GM04503 (cell line): ENCODE measurements at regions not wholly inside any gene's neighbourhood (a gene's known extent, or its start where the extent isn't known, plus 50 kb on each side); places are given as distances from the start of the nearest gene placed in this dataset.
A peak's percentile ranks its signal among the peaks of the same experiment; 100 is the strongest.
"Not testable (repeated sequence)": the region's sequence is repeated elsewhere in the genome, so short reads cannot be mapped to it uniquely, and the experiment has no call there.

Source experiments
- DNase-seq: peaks from one replicate; pipeline ENCODE4 v3.0.0-alpha.2; 2012; ENCODE audit warnings: low read depth

DNA sequence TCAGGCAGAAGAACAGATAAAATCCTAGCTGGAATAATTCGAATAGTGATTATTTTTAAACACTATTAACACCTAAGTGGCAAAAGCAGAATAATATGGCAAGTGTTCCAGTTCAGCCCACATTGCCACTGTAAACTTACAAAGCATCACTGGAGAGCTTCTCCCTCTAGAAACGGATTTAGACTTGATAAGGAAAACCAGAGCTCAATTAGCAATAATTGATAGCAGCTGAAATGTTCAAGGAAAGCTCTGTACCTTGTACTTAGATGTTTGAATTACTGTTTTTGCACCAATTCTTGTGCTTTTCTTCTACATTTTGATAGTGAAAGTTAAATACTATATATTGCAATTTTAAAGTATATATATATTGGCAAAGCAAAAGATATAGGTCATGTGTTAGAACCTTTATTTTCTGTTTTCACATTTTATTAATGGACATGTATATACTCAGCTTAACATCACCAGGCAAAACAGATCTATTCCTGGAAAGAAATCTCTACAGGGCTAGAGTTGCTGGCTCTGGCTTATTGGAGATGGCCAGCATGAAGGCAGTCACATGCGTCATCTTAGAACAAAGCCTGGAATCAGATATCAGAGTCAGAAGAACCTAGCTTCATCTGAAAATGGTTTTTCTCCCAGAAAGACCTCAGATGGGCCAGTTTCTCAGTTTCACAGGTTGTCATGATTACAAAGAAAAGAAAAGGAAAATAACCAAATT, 149.1 kb upstream of the CTAGE1 start:
- no peak for DNase-seq

DNA sequence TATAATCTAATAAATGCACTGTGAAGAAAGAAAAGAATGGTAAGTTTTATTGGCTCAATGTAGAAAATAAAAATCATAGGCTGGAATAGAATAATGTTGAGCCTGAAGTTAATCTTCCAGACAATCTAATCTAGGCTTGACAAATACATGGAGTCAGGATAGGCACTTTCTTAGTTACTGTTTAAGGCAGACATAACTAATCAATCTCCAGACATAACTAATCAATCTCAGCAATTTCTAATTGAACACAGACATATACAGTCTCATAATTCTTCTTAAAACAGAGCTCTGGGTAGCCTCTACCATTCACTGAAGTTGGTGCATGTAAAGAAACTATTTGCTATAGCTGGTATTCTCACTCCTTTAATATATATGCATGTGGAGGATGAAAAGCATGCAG, 150.1 kb upstream of the CTAGE1 start:
- no peak for DNase-seq

DNA sequence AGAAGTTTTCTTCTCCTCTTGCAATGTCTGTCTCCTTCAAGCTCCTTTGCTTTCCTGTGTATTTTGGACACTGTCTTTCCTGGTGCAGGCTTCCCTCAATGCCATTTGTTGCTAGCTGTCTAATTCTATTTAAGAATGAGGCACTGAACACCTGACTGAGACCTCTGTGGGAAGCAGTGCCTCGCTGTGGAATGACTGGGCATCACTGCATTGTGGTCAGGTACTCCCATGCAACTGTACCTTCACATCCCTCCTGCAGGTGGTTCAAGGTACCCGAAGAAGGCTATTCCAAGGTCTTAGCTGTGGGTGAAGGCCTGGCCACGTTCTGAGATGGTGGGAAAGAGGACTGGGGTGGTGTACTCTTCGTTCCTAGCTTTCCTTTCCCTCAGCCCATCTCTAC, 152.8 kb upstream of the CTAGE1 start:
- DNase-seq: no peak

DNA sequence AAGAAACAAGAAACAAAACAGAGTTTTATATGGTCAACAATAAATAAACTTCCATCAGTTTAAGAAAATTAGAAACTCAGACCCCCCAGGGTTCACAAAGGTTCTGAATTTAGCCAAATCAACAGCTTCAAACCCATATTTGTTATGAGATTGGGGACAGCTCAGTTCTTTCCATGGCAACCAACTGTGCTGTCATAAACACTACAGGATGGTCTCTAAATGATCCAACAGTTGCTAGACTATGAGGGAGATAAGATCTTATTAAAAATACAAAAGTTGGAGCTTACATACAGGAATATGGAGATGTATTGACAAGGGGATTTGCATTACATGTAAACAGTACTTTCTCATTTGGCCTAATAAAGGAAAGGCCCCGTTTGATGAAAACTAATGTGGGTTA, 154.6 kb upstream of the CTAGE1 start:
- DNase-seq: no peak

DNA sequence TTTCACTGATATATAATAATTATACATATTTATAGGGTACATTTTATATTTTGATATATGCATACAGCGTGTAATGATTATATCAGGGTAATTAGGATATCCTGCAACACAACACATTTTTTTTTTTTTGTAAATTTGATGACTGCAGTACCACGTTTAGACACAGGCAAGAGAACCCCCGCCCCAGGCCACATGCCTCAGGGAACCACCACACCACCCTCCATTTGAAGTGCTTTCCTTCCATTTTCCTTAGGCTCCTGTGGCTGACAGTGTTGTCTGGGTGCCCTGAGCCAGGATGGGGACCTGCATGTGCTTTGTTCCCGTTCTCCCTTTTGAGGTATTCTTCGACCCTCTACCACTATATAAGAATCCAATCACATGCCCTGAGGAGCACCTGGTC, 161.6 kb upstream of the CTAGE1 start:
- DNase-seq: no peak

GRCh38 chr18:22585333-22585732, 167.6 kb upstream of the CTAGE1 start:
- DNase-seq: no peak

- DNase-seq: no peak
Measured at GRCh38 chr18:22585821-22586220, 168.1 kb upstream of the CTAGE1 start.

GRCh38 chr18:22591222-22591621, 173.5 kb upstream of the CTAGE1 start:
- no peak for DNase-seq

DNA sequence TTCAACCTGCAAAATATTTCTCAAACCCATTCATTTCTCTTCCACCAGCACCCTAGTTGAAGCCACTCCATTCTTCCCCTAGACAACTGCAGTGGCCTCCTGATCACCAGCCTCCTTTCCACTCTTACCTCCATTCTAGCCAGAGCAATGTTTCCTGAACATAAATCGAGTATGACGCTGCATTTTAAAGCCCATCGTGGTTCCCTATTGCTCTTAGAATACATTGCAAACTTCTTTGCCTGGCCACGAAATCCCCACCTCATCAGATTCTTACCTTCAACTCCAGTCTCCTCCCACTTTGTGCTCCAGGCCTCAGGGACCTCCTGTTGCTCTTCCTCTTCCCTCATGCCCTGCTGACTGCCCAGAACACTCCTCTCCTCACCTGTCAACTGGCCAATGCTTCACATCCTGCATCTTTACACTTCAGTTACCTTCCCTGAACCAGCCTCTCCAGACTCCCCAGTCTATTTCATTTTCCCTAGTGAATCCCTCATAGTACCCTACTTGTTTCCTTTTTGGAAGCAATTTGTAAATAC, 176.5 kb upstream of the CTAGE1 start:
- DNase-seq: no peak

DNA sequence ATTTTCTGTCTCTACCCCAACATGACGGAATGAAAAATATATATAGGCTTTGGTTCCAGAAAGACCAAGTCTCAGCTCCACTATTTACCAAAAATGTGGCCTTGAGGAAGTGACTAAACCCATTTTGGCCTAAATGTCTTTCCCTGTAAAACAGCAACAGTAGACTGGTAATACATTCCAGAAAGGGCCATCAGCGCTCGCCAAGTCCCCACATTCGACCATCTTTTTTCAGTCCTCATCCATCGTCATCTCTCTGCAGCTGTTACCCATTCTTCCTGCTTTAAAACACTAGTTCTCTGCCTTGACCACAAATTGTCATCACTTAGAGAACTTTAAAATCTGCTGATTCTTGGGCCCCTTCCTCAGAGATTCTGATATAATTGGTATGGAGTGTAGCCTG, 183.8 kb upstream of the CTAGE1 start:
- DNase-seq: peak; percentile 13

- DNase-seq: not testable (repeated sequence)
Measured at GRCh38 chr18:22602456-22602855, 184.7 kb upstream of the CTAGE1 start.

DNA sequence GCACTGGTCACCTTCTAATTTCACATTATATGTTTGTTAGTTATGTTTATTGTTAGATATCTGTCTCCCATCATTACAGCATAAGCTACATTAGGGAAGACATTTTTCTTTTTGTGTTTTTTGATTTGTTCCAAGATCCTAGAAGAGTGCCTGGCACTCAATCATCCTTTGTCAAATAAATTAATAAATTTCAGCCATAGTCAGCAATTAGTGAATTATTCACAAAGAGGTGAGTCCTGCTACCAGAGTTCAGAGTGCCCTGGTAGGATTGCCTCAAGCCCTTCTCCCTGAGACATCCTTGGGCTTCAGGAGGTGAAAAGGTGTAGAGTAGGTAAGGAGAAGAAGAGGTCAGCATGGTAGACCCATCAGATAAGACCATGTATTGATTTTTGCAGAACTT, 186.2 kb upstream of the CTAGE1 start:
- no peak for DNase-seq

GRCh38 chr18:22604390-22604985, 186.8 kb upstream of the CTAGE1 start:
- DNase-seq: no peak

- no peak for DNase-seq
Measured at GRCh38 chr18:22604986-22605421, 187.3 kb upstream of the CTAGE1 start.

GRCh38 chr18:22605736-22606135, 188.0 kb upstream of the CTAGE1 start:
- no peak for DNase-seq

- no peak for DNase-seq
Measured at GRCh38 chr18:22606563-22607283, 189.0 kb upstream of the CTAGE1 start.

- no peak for DNase-seq
Measured at GRCh38 chr18:22607284-22607635, 189.5 kb upstream of the CTAGE1 start.

DNA sequence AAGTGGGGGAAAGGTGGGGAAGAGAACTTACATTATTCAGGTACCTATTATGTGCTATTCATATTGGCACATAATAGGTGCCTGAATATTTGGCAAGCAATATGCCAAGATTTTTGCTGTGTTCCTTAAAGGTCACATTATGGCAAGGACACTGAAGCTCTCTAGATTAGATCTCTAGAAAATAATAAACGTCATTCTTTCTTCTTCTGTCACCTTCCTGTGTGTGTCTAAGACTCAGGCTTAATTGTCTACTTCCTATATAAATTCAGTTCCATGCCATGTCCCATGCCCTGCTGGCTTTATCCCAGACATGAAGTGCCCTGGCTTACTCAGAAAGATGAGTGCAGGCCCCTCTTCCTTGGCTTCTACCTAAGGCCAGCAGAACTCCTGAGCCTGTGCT, 191.1 kb upstream of the CTAGE1 start:
- DNase-seq: no peak

DNA sequence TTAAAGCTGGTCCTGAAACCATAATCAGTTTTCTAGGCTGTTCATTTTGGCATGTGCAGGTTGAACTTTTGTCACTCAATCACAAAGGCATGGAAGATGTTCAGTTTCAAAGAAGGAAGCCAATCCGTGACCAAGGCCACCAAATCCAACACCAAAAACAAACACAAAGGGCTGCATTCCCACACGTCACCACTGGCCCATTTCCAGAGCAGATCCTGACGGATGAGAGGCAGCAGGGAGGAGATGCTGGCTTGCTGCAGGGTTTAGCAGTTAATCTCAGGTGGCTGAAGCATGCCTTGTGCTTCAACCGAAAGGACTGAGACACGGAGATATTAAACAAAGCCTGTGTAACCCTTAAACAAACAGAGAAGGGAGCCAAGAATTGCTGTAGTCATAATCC, 191.9 kb upstream of the CTAGE1 start:
- no peak for DNase-seq

DNA sequence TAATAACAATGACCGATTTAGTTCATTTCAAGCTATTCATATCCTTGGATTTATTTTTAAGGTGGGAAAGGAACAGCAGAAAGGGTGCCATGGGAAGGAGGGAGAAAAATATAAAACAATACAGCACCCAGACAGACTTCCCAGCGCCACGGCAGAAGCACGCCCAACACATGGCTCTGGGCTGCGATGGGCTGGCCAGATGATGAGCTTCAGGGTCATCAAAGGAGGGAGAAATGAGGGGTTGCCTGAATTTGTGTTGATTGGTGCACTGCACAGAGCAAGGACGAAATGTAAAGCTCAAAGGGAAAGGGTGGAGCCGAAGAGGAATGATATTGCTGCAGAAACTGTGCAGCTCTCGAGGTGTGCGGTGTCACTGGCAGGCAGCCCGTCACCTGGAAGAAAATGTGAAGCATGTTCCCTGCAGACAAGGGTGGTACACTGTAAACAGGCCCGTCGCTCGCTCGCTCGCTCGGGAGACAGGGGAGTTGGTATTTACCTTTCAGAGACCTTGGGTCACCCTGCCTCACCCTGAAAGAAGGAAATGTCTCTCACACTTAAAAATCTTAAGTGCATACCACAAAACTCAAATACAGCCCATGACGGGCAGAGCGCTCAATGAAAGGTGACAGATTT, 195.5 kb upstream of the CTAGE1 start:
- no peak for DNase-seq

DNA sequence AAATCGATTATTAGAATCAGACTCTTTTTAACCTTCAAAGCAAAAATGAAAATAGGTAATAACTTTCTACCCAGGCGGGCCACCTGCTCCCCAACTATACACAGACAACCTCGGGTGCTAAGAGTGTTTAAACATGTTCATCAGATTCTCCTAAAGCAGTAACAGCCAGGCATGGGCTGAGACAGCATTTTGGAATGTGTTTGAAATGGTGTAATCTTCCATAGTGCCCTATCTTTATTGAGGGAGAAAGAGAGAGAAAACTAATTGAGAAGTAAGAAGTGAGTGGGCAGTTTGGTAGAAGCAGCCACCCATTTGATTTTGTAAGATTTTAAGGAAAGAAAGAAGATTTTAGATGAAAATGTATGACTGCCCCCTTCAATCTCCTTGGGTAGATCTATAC, 196.1 kb upstream of the CTAGE1 start:
- DNase-seq: no peak

- DNase-seq: no peak
Measured at GRCh38 chr18:22623513-22623912, 205.8 kb upstream of the CTAGE1 start.

- DNase-seq: no peak
Measured at GRCh38 chr18:22624176-22624575, 206.5 kb upstream of the CTAGE1 start.
